Peyer's patch (tissue), 4 donors: ENCODE measurements at regions not wholly inside any gene's neighbourhood (a gene's known extent, or its start where the extent isn't known, plus 50 kb on each side); places are given as distances from the start of the nearest gene placed in this dataset.

Experiments used
- DNase-seq, 3 donors: peaks; one replicate each; pipeline ENCODE4 v3.0.0-alpha.2; 2017 to 2019
- H3K27ac ChIP-seq, 4 donors: fragments of 200-600 bp; sonication (generic); one replicate each; pipeline ENCODE4 v1.5.1; 2016 to 2019
- H3K27me3 ChIP-seq, 2 donors: fragments of 200-600 bp; sonication (generic); one replicate each; pipeline ENCODE4 v1.5.1; 2019
- H3K36me3 ChIP-seq, 3 donors: fragments of 200-600 bp; sonication (generic); one replicate each; pipeline ENCODE4 v1.5.1; 2016 to 2019
- H3K4me1 ChIP-seq, 4 donors: fragments of 200-600 bp; sonication (generic); one replicate each; pipeline ENCODE4 v1.5.1; 2016 to 2019
- H3K4me3 ChIP-seq, 4 donors: fragments of 200-600 bp; sonication (generic); 1 replicate in 3 of 4; 2 replicates in 1 of 4; pipeline ENCODE4 v1.5.1; 2016 to 2019; ENCODE audit warnings: mild to moderate bottlenecking in 1 of 4
- H3K9me3 ChIP-seq, 4 donors: fragments of 200-600 bp; sonication (generic); one replicate each; pipeline ENCODE4 v1.5.1; 2016 to 2019; ENCODE audit warnings: mild to moderate bottlenecking in 1 of 4
- POLR2A ChIP-seq, 2 donors: fragments of 450-650 bp; IDR thresholded peaks; one replicate each; pipeline ENCODE4 v1.5.1; 2017; ENCODE audit warnings: antibody characterized with exemption in 2 of 2, mild to moderate bottlenecking in 2 of 2, moderate library complexity in 2 of 2
- TF ChIP-seq, protein P1 (sequence below), 6 experiments: fragments of 450-650 bp in 4 of 6; fragments of 200-600 bp in 2 of 6; sonication (generic) in 1 of 6; IDR thresholded peaks; one replicate each; pipeline ENCODE4 v1.5.1; 2017 to 2019; ENCODE audit warnings: antibody characterized with exemption in 6 of 6, mild to moderate bottlenecking in 3 of 6, moderate library complexity in 1 of 6

DNA sequence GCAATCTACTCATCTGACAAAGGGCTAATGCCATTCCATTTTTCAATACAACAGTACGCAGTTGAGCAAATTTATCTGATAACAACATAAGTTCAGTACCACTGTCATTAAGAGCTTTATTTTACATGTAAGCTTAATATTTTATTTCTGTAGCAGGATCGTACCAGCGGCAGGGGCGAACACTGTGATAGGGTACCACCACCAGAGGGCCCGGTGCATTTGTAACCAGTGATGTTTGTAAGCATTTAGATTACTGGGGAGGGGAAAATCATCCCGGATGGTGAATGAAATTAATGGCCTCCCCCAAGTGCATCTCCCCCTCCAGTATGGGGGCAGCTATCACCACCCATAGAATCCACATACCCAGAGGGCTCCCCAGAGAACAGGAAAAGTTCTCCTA lies 179.0 kb downstream of the ADGRA3 start:
- no peak for TF ChIP-seq POLR2A (IDR thresholded peaks at IDR 0.05)
- TF ChIP-seq, protein P1, sequence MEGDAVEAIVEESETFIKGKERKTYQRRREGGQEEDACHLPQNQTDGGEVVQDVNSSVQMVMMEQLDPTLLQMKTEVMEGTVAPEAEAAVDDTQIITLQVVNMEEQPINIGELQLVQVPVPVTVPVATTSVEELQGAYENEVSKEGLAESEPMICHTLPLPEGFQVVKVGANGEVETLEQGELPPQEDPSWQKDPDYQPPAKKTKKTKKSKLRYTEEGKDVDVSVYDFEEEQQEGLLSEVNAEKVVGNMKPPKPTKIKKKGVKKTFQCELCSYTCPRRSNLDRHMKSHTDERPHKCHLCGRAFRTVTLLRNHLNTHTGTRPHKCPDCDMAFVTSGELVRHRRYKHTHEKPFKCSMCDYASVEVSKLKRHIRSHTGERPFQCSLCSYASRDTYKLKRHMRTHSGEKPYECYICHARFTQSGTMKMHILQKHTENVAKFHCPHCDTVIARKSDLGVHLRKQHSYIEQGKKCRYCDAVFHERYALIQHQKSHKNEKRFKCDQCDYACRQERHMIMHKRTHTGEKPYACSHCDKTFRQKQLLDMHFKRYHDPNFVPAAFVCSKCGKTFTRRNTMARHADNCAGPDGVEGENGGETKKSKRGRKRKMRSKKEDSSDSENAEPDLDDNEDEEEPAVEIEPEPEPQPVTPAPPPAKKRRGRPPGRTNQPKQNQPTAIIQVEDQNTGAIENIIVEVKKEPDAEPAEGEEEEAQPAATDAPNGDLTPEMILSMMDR (IDR thresholded peaks at IDR 0.05): no peak
- no peaks in the 10 kb centered on the region for H3K9me3 ChIP-seq
- no peaks in the 10 kb centered on the region for H3K4me1 ChIP-seq
- no peaks in the 10 kb centered on the region for H3K27me3 ChIP-seq
- H3K4me3 ChIP-seq: no peak overlapping the region
- H3K36me3 ChIP-seq: no peaks in the 10 kb centered on the region
- H3K27ac ChIP-seq: no peak overlapping the region
- DNase-seq: no peak

DNA sequence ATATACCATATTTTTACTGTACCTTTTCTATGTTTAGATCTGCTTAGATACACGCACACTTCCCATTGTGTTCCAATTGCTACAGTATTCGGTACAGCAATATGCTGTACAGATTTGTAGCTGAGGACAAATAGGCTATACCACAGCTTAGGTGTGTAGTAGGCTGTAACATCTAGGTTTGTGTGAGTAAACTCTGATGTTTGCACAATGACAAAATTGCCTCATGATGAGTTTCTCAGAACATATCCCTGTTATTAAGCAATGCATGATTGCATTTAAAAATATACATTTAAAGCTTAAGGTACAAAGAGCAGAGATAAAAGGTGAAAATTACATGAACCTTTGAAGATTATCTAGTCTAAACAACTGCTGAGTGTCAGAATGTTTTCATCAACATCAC lies 181.7 kb downstream of the ADGRA3 start:
- DNase-seq: no peak
- no peaks in the 10 kb centered on the region for H3K36me3 ChIP-seq
- H3K4me3 ChIP-seq: no peak overlapping the region
- no peak overlapping the region for H3K27ac ChIP-seq
- TF ChIP-seq, protein P1 (IDR thresholded peaks at IDR 0.05): no peak
- no peak for TF ChIP-seq POLR2A (IDR thresholded peaks at IDR 0.05)
- H3K9me3 ChIP-seq: no peaks in the 10 kb centered on the region
- no peaks in the 10 kb centered on the region for H3K27me3 ChIP-seq
- no peaks in the 10 kb centered on the region for H3K4me1 ChIP-seq

DNA sequence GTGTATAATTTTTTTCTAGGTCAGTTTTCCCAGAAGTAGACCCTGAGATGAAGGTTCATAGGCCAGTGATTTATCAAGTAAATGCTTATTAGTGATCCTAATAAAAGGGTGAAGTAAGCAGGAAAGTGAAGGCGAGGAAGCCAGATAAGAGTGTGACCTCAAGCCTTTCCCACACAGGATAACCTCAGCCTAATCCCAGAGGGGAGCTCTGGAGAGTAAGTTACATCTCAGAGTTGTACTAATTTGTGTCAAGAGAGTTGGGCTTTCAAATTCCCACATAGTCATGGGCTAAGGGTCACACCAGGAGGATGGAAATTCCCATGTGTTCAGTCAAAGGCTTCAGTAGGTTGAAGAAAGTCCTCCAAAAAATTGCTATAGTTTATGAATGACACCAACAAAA lies 191.4 kb downstream of the ADGRA3 start:
- no peak for DNase-seq
- TF ChIP-seq, protein P1 (IDR thresholded peaks at IDR 0.05): no peak
- TF ChIP-seq POLR2A (IDR thresholded peaks at IDR 0.05): no peak
- Histone ChIP-seq H3K36me3 (no peaks in the 10 kb centered on the region), H3K27me3 (no peaks in the 10 kb centered on the region), H3K27ac (no peak overlapping the region), H3K9me3 (no peaks in the 10 kb centered on the region), H3K4me1 (no peaks in the 10 kb centered on the region), H3K4me3 (no peak overlapping the region)

DNA sequence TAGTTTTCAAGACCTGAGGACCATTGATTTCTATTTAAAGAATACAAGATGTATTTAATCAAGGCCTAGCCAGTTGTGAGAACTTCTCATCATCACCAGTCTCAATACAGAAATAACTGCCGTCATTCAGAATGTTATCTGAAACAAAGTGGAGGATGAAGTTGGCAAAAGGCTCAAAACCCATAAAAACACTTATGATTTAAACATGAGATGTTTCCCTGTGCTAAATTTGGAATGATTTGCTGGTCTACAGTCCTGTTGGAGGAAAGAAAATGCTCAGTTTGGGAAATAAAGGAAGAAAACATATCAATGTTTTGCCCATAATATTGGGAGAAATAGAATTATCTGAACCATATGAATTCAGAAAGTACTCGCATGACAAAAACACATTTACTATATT lies 192.2 kb downstream of the ADGRA3 start:
- H3K27ac ChIP-seq: no peak overlapping the region

DNA sequence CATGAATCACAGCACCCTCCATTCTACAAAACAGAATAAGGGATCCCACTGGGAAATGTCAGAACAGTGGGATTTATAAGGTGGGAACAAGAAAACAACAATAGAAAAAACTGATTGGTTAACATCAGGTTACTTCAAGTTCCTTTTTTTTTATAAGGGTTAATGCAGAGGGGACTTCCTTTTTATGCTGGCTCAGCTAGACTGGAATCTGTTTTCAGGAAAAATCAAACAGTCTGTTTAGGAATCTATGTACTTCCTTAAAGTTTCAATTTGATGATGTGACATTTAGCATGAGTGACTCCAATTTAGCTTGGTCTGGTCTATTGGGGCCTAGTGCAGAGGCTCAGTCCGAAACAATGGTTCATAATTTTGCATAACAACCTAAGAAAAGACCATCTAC lies 192.9 kb downstream of the ADGRA3 start:
- TF ChIP-seq, protein P1 (IDR thresholded peaks at IDR 0.05): no peak
- TF ChIP-seq POLR2A (IDR thresholded peaks at IDR 0.05): no peak
- Histone ChIP-seq H3K36me3 (no peaks in the 10 kb centered on the region), H3K4me3 (no peak overlapping the region)

More for the DNA sequence above, 192.2 kb downstream of the ADGRA3 start:
- Histone ChIP-seq H3K27me3 (no peaks in the 10 kb centered on the region), H3K4me1 (no peaks in the 10 kb centered on the region), H3K4me3 (no peak overlapping the region), H3K9me3 (no peaks in the 10 kb centered on the region), H3K36me3 (no peaks in the 10 kb centered on the region)
- no peak for DNase-seq
- TF ChIP-seq POLR2A (IDR thresholded peaks at IDR 0.05): no peak
- TF ChIP-seq, protein P1 (IDR thresholded peaks at IDR 0.05): no peak

DNA sequence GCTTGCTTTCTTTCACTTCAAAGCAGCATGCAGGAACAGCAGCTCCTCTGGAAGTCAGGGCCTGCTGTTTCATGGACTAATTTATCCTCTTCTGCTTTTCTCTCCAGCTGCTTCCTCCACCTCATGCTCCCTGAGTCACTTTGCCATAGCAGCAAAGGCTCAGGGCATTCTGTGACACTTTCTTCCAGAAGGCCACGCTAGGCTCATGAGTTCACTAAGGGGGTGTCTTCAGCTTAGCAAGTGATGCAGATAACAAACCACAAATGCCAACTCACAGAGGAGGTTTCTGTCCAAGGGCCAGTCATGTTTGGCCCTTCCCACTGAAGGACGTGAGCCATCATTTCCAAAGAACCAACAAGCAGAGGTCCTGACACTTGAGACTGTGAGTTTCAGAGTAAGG lies 200.2 kb downstream of the ADGRA3 start:
- DNase-seq: no peak
- no peak for TF ChIP-seq POLR2A (IDR thresholded peaks at IDR 0.05)
- TF ChIP-seq, protein P1 (IDR thresholded peaks at IDR 0.05): no peak
- Histone ChIP-seq H3K27ac (no peak overlapping the region), H3K36me3 (no peaks in the 10 kb centered on the region), H3K27me3 (no peaks in the 10 kb centered on the region), H3K4me1 (no peaks in the 10 kb centered on the region), H3K4me3 (no peak overlapping the region), H3K9me3 (no peaks in the 10 kb centered on the region)

More for the DNA sequence above, 192.9 kb downstream of the ADGRA3 start:
- H3K27ac ChIP-seq: no peak overlapping the region
- no peak for DNase-seq
- no peaks in the 10 kb centered on the region for H3K9me3 ChIP-seq
- no peaks in the 10 kb centered on the region for H3K4me1 ChIP-seq
- no peaks in the 10 kb centered on the region for H3K27me3 ChIP-seq
